ENCODE measurements at regions not wholly inside any gene's neighbourhood (a gene's known extent, or its start where the extent isn't known, plus 50 kb on each side); places are given as distances from the start of the nearest gene placed in this dataset.

GRCh38 chr16:58960034-58960433 lies 225.9 kb upstream of the GOT2 start:
- TF ChIP-seq CTCF (IDR thresholded peaks at IDR 0.05) (no peak), POLR2AphosphoS5 (IDR thresholded peaks at IDR 0.05; ENCODE audit: low read depth, low read length) (no peak), TCF7L2 (IDR thresholded peaks at IDR 0.05; ENCODE audit: low read depth, low read length) (no peak), REST (IDR thresholded peaks at IDR 0.05; ENCODE audit: insufficient read depth in 1 of 2, low read depth in 2 of 2, low read length in 1 of 2) (no peak), SIN3A (IDR thresholded peaks at IDR 0.05; ENCODE audit: borderline replicate concordance, insufficient read depth, low read depth, low read length) (no peak)

All from Panc1 (cell line).